HCT116 (cell line): ENCODE measurements at regions not wholly inside any gene's neighbourhood (a gene's known extent, or its start where the extent isn't known, plus 50 kb on each side); places are given as distances from the start of the nearest gene placed in this dataset.

Experiments used
- ATAC-seq: fragments of 200-7000 bp; cut with Tn5 transposase; 2 replicates; pipeline ENCODE4 v1.9.1; 2020; ENCODE audit warnings: mild to moderate bottlenecking, moderate library complexity
- BruUV-seq: library from RNA; stranded (reverse); fragments of 400-500 nt; replicated peaks from 2 replicates; lab custom pipeline; 2021; lab: Mats Ljungman, UMichigan
- CTCF ChIA-PET: fragments of 300-600 bp; sonication (Branson Sonifier 250); formaldehyde crosslinking; loops from one replicate; lab custom pipeline; 2021; ENCODE audit warnings: antibody characterized with exemption; lab: Charles Lee
- POLR2A ChIA-PET: fragments of 300-600, 350-600 bp; sonication (Branson Sonifier 250); formaldehyde crosslinking; loops from one replicate; lab custom pipeline; 2021; ENCODE audit warnings: antibody characterized with exemption; lab: Charles Lee
- RAD21 ChIA-PET, 2 experiments: fragments of 300-600 bp; sonication (Branson Sonifier 250); formaldehyde crosslinking; loops; one replicate each; lab custom pipeline; 2023; ENCODE audit warnings: low total read pairs in 2 of 2; ENCODE audit not compliant: uncharacterized antibody in 2 of 2, unreplicated experiment in 2 of 2, low non-redundant PET in 1 of 2; lab: Charles Lee
- DNase-seq: peaks from one replicate; pipeline ENCODE4 v3.0.0-alpha.2; 2010; ENCODE audit warnings: low read depth, low spot score
- H2AFZ ChIP-seq: fragments of 200-600 bp; shearing (Covaris generic), sonication (generic); 2 replicates; pipeline ENCODE4 v1.6.1; 2017; ENCODE audit warnings: low read depth, mixed run types, mixed read lengths, antibody characterized with exemption, low read length; ENCODE audit not compliant: poor library complexity, severe bottlenecking
- H3K27ac ChIP-seq: 2 replicates; pipeline ENCODE4 v1.5.1; 2012; ENCODE audit warnings: low read depth, low read length
- H3K27me3 ChIP-seq: fragments of 200-600 bp; sonication (generic); 2 replicates; pipeline ENCODE4 v1.6.1; 2016; ENCODE audit warnings: mixed run types, low read length, mixed read lengths; ENCODE audit not compliant: insufficient read depth
- H3K36me3 ChIP-seq, 2 experiments: fragments of 200-500 bp in 1 of 2; fragments of 200-600 bp in 1 of 2; sonication (Bioruptor generic) in 1 of 2; sonication (generic) in 1 of 2; 2 replicates each; pipeline versions ENCODE4 v1.5.1 to v1.6.1; 2014 to 2016; ENCODE audit warnings: low read length in 2 of 2, inconsistent platforms in 1 of 2, mixed read lengths in 1 of 2, mixed run types in 1 of 2; ENCODE audit not compliant: insufficient read depth in 2 of 2, control insufficient read depth in 1 of 2
- H3K4me1 ChIP-seq, 2 experiments: fragments of 200-600 bp in 1 of 2; sonication (generic) in 1 of 2; 2 replicates each; pipeline versions ENCODE4 v1.5.1 to v1.6.1; 2012 to 2017; ENCODE audit warnings: low read length in 2 of 2, inconsistent platforms in 1 of 2, mild to moderate bottlenecking in 1 of 2, mixed read lengths in 1 of 2, mixed run types in 1 of 2, moderate library complexity in 1 of 2; ENCODE audit not compliant: insufficient read depth in 2 of 2, control insufficient read depth in 1 of 2
- H3K4me2 ChIP-seq: fragments of 200-600 bp; sonication (generic); 2 replicates; pipeline ENCODE4 v1.6.1; 2017; ENCODE audit warnings: mixed run types, low read length, mixed read lengths
- H3K4me3 ChIP-seq, 2 experiments: fragments of 200-600 bp in 1 of 2; sonication (generic) in 1 of 2; replicated peaks in 1 of 2; 2 replicates each; pipeline ENCODE4 v1.5.1; 2011 to 2016; ENCODE audit warnings: low read length in 2 of 2, control low read depth in 1 of 2, low read depth in 1 of 2, mild to moderate bottlenecking in 1 of 2, mixed read lengths in 1 of 2, mixed run types in 1 of 2
- H3K79me2 ChIP-seq: fragments of 200-600 bp; sonication (generic); 2 replicates; pipeline ENCODE4 v1.6.1; 2017; ENCODE audit warnings: mild to moderate bottlenecking, mixed run types, low read length, moderate library complexity, mixed read lengths; ENCODE audit not compliant: insufficient read depth
- H3K9ac ChIP-seq: fragments of 200-600 bp; sonication (generic); 2 replicates; pipeline ENCODE4 v1.6.1; 2016; ENCODE audit warnings: low read length, mixed read lengths
- H3K9me2 ChIP-seq: fragments of 200-600 bp; sonication (generic), shearing (Covaris generic); 2 replicates; pipeline ENCODE4 v1.6.1; 2017; ENCODE audit warnings: mixed run types, mild to moderate bottlenecking, moderate library complexity; ENCODE audit not compliant: insufficient read depth
- H3K9me3 ChIP-seq, 2 experiments: fragments of 200-500 bp in 1 of 2; fragments of 200-600 bp in 1 of 2; sonication (Bioruptor generic) in 1 of 2; sonication (generic) in 1 of 2; 2 replicates each; pipeline ENCODE4 v1.6.1; 2014 to 2017; ENCODE audit warnings: low read length in 2 of 2, mixed read lengths in 2 of 2, inconsistent platforms in 1 of 2, low read depth in 1 of 2, mild to moderate bottlenecking in 1 of 2, mixed run types in 1 of 2, moderate library complexity in 1 of 2; ENCODE audit not compliant: control insufficient read depth in 1 of 2, insufficient read depth in 1 of 2
- H4K20me1 ChIP-seq: fragments of 200-600 bp; sonication (generic), shearing (Covaris generic); 2 replicates; pipeline ENCODE4 v1.6.1; 2017; ENCODE audit warnings: mixed run types, mild to moderate bottlenecking, moderate library complexity; ENCODE audit not compliant: insufficient read depth
- ATF3 ChIP-seq: IDR thresholded peaks from 2 replicates; pipeline ENCODE4 v1.6.1; 2012
- CBX3 ChIP-seq: IDR thresholded peaks from 2 replicates; pipeline ENCODE4 v1.6.1; 2012; ENCODE audit warnings: low read depth
- CTCF ChIP-seq, 3 experiments: fragments of 200-600 bp in 1 of 3; sonication (generic) in 1 of 3; IDR thresholded peaks in 2 of 3; conservative IDR thresholded peaks in 1 of 3; 2 replicates each; pipeline ENCODE4 v1.5.1; 2012 to 2017; ENCODE audit warnings: low read depth in 2 of 3, low read length in 2 of 3, antibody characterized with exemption in 1 of 3, borderline replicate concordance in 1 of 3, control low read depth in 1 of 3, mild to moderate bottlenecking in 1 of 3, mixed read lengths in 1 of 3, mixed run types in 1 of 3, moderate library complexity in 1 of 3; ENCODE audit not compliant: insufficient read depth in 1 of 3
- ELF1 ChIP-seq: IDR thresholded peaks from 2 replicates; pipeline ENCODE4 v1.6.1; 2012; ENCODE audit warnings: low read depth, borderline replicate concordance
- EZH2 ChIP-seq: fragments of 200-600 bp; sonication (generic); IDR thresholded peaks from 2 replicates; pipeline ENCODE4 v1.6.1; 2017; ENCODE audit warnings: antibody characterized with exemption, mixed run types
- EZH2phosphoT487 ChIP-seq: fragments of 200-600 bp; IDR thresholded peaks from 2 replicates; pipeline ENCODE4 v1.6.1; 2018; ENCODE audit warnings: antibody characterized with exemption, borderline replicate concordance
- FOSL1 ChIP-seq: IDR thresholded peaks from 2 replicates; pipeline ENCODE4 v1.6.1; 2012; ENCODE audit warnings: low read depth
- JUND ChIP-seq: IDR thresholded peaks from 2 replicates; pipeline ENCODE4 v1.6.1; 2012
- MAX ChIP-seq: IDR thresholded peaks from 2 replicates; pipeline ENCODE4 v1.6.1; 2012
- POLR2AphosphoS5 ChIP-seq: IDR thresholded peaks from 2 replicates; pipeline ENCODE4 v1.6.1; 2011; ENCODE audit warnings: mild to moderate bottlenecking, low read depth, low read length, moderate library complexity
- RAD21 ChIP-seq: IDR thresholded peaks from 2 replicates; pipeline ENCODE4 v1.6.1; 2012; ENCODE audit warnings: low read depth, mild to moderate bottlenecking
- REST ChIP-seq: IDR thresholded peaks from 2 replicates; pipeline ENCODE4 v1.6.1; 2012; ENCODE audit warnings: low read depth
- SIN3A ChIP-seq: IDR thresholded peaks from 2 replicates; pipeline ENCODE4 v1.6.1; 2012; ENCODE audit warnings: low read depth
- SP1 ChIP-seq: IDR thresholded peaks from 2 replicates; pipeline ENCODE4 v1.6.1; 2012; ENCODE audit warnings: low read depth
- SRF ChIP-seq: IDR thresholded peaks from 2 replicates; pipeline ENCODE4 v1.6.1; 2012; ENCODE audit warnings: low read depth
- TCF7L2 ChIP-seq: IDR thresholded peaks from 2 replicates; pipeline ENCODE4 v1.7.0; 2011; ENCODE audit warnings: borderline replicate concordance, inconsistent platforms; ENCODE audit not compliant: insufficient read depth, insufficient read length; ENCODE audit errors: extremely low read depth
- ZFX ChIP-seq: fragments of 450-650 bp; IDR thresholded peaks from 2 replicates; pipeline ENCODE4 v1.6.1; 2017
- ZNF274 ChIP-seq: fragments of 200-500 bp; sonication (Bioruptor generic); IDR thresholded peaks from 2 replicates; pipeline ENCODE4 v1.6.1; 2014; ENCODE audit warnings: mild to moderate bottlenecking, low read depth, low read length, inconsistent platforms
- intact Hi-C: fragments of 100-400 bp; cut with micrococcal nuclease; formaldehyde crosslinking; loops from 2 replicates; pipeline ENCODE4 v1.10.0; 2022

- BruUV-seq = no TSS peak
- H3K9ac ChIP-seq = no peak overlapping the region
- H3K27me3 ChIP-seq = no peaks in the 10 kb centered on the region
- ChIA-PET RAD21 (no interaction called here), POLR2A (no interaction called here), CTCF (no interaction called here)
- no peaks in the 10 kb centered on the region for H3K36me3 ChIP-seq
- H2AFZ ChIP-seq = no peak overlapping the region
- ATAC-seq (no peak), DNase-seq (no peak)
- no peaks in the 10 kb centered on the region for H3K79me2 ChIP-seq
- intact Hi-C loops = no loop called here
- H3K9me2 ChIP-seq = no peaks in the 10 kb centered on the region
- H4K20me1 ChIP-seq = no peaks in the 10 kb centered on the region
- no peak overlapping the region for H3K4me3 ChIP-seq
- no peaks in the 10 kb centered on the region for H3K9me3 ChIP-seq
- H3K27ac ChIP-seq = no peak overlapping the region
- TF ChIP-seq POLR2AphosphoS5 = no peak
- no peaks in the 10 kb centered on the region for H3K4me1 ChIP-seq
- no peak overlapping the region for H3K4me2 ChIP-seq
These were observed 776.1 kb upstream of the COX7C start for GRCh38 chr5:85841653-85842052.

GRCh38 chr5:85843535-85843934 is 774.2 kb upstream of the COX7C start:
- H3K79me2 ChIP-seq = no peaks in the 10 kb centered on the region
- no peaks in the 10 kb centered on the region; a peak in 1 of 4 replicates for H3K9me3 ChIP-seq
- no TSS peak for BruUV-seq
- POLR2A ChIA-PET = no interaction called here
- ATAC-seq (no peak), DNase-seq (no peak)
- H2AFZ ChIP-seq = no peak overlapping the region
- no peak overlapping the region for H3K9ac ChIP-seq
- H3K4me1 ChIP-seq = no peaks in the 10 kb centered on the region
- RAD21 ChIA-PET = no interaction called here
- TF ChIP-seq MAX = no peak
- TF ChIP-seq TCF7L2 = no peak
- TF ChIP-seq EZH2phosphoT487 = no peak
- no peak for TF ChIP-seq REST
- TF ChIP-seq JUND = no peak
- TF ChIP-seq ATF3 = no peak
- no peak for TF ChIP-seq ELF1
- TF ChIP-seq EZH2 = no peak
- TF ChIP-seq SP1 = no peak
- TF ChIP-seq CBX3 = no peak
- TF ChIP-seq POLR2AphosphoS5 = no peak
- TF ChIP-seq ZFX = no peak
- TF ChIP-seq SRF = no peak
- TF ChIP-seq SIN3A = no peak
- TF ChIP-seq RAD21 = no peak
- TF ChIP-seq FOSL1 = no peak
- TF ChIP-seq ZNF274 = no peak
- no peak for TF ChIP-seq CTCF (IDR thresholded peaks at IDR 0.05 in 2 of 3, conservative IDR thresholded peaks at IDR 0.05 in 1 of 3; ENCODE audit: borderline replicate concordance in 1 of 3, insufficient read depth in 1 of 3, low read depth in 2 of 3, low read length in 2 of 3)
- CTCF ChIA-PET = no interaction called here
- H3K27me3 ChIP-seq = no peaks in the 10 kb centered on the region
- H3K9me2 ChIP-seq = no peaks in the 10 kb centered on the region
- intact Hi-C loops = no loop called here
- no peak overlapping the region for H3K27ac ChIP-seq
- H3K4me3 ChIP-seq = no peak overlapping the region
- H3K36me3 ChIP-seq = no peaks in the 10 kb centered on the region
- no peak overlapping the region for H3K4me2 ChIP-seq
- H4K20me1 ChIP-seq = no peaks in the 10 kb centered on the region
